ENCODE measurements at regions not wholly inside any gene's neighbourhood (a gene's known extent, or its start where the extent isn't known, plus 50 kb on each side); places are given as distances from the start of the nearest gene placed in this dataset.

DNA sequence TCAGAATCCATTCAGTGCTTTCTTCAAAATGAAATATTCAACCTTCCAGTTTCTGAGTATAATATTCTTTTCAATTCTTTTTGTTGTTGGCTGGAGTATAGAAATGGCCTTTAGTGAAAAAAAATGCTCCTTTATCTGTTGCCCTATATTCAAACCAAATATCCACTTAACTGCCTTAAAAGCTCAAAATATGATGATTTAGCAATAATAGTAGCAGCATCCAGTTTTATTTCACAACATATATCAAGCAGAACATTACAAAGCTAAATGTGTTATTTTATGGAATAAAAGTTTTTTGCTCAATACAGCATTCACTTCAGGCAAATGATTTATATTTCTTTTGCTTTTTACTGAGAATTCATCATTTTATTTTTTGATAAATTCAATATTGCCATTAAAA is 322.4 kb upstream of the EYS start:
- FAIRE-seq, result no peak
- no peak for DNase-seq (ENCODE audit: insufficient read length, low spot score)
- TF ChIP-seq CTCF (IDR thresholded peaks at IDR 0.05; ENCODE audit: insufficient read depth, missing control alignments), result no peak

- FAIRE-seq (no peak), DNase-seq (ENCODE audit: insufficient read length, low spot score) (no peak)
- TF ChIP-seq CTCF (IDR thresholded peaks at IDR 0.05; ENCODE audit: insufficient read depth, missing control alignments), result no peak
Observed at GRCh38 chr6:65999288-65999791, 292.3 kb upstream of the EYS start.

- FAIRE-seq, result no peak
- TF ChIP-seq CTCF (IDR thresholded peaks at IDR 0.05; ENCODE audit: insufficient read depth, missing control alignments), result no peak
- no peak for DNase-seq (ENCODE audit: insufficient read length, low spot score)
Observed at GRCh38 chr6:65998544-65998943, 291.5 kb upstream of the EYS start.

DNA sequence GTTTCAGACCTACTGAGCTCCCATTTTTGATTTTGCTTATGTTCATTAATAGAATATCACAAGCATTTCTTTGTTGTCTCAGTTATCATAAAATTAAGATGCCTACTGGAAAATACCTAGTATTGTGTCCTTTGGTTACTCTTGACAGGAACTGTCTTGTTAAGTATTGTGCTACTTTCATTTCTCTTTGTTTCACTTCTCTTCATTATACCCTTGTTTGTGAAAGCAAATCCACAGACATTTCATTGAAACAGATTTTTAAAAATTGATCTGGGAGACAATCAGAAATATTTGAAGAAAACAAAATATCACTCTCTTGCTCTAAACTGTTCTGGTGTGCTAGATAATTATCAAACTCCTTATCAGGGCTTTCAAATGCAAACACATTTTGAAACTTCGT is 290.5 kb upstream of the EYS start:
- DNase-seq (ENCODE audit: insufficient read length, low spot score), result no peak
- no peak for FAIRE-seq
- TF ChIP-seq CTCF (IDR thresholded peaks at IDR 0.05; ENCODE audit: insufficient read depth, missing control alignments), result no peak

GRCh38 chr6:65996096-65996495 is 289.1 kb upstream of the EYS start:
- DNase-seq (ENCODE audit: insufficient read length, low spot score) (no peak), FAIRE-seq (no peak)
- no peak for TF ChIP-seq CTCF (IDR thresholded peaks at IDR 0.05; ENCODE audit: insufficient read depth, missing control alignments)

DNA sequence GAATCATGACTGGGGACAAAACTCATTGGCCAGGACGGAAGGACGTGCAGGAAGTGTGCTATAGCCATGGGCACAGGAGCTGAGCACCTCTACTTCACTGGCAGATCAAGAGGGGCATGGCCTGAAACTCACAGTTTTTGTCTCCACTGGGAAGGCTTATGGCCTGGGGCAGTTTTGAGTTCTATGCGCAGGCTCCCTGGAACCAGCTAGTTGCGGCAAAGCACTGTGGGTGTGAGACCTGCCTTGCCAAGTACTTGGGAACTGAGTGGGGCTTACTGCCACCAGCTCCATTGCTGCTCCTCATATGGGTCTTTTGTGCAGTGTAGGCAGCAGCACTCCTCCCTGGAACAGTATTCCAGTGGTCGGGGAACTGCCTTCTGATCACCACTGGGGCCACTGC is 282.6 kb upstream of the EYS start:
- FAIRE-seq (no peak), DNase-seq (ENCODE audit: insufficient read length, low spot score) (no peak)
- no peak for TF ChIP-seq CTCF (IDR thresholded peaks at IDR 0.05; ENCODE audit: insufficient read depth, missing control alignments)

DNA sequence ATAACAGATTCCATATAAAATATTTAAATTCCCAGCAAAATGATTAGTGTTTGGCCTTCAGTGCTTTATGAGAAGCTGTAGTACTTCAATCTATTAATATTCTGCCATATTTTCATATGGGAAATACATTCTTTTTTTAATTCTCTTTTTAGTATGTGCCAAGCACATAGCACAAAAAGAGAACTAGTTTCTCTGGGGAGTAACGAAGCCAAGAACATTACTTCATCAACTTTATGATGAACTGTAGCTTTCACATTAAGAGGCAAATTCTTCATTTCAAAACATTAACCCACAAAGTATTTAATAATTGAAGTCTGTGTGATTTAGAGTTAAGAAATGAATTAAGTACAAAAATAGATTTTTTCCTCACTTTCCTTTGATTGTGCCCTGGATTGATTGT is 281.0 kb upstream of the EYS start:
- no peak for FAIRE-seq
- no peak for TF ChIP-seq CTCF (IDR thresholded peaks at IDR 0.05; ENCODE audit: insufficient read depth, missing control alignments)
- no peak for DNase-seq (ENCODE audit: insufficient read length, low spot score)
